NCI-H524 (cell line): ENCODE measurements at regions not wholly inside any gene's neighbourhood (a gene's known extent, or its start where the extent isn't known, plus 50 kb on each side); places are given as distances from the start of the nearest gene placed in this dataset.
A peak's percentile ranks its signal among the peaks of the same experiment; 100 is the strongest.

Experiments used
- DNase-seq, 2 experiments: peaks; one replicate each; lab custom pipeline; 2025; lab: John Stamatoyannopoulos, UW

- no peak for DNase-seq
Observed at GRCh38 chr6:156379392-156380289, 397.5 kb upstream of the ARID1B start.

GRCh38 chr6:156378853-156379252, 398.3 kb upstream of the ARID1B start:
- DNase-seq: no peak

- DNase-seq: no peak
Observed at GRCh38 chr6:156376091-156376490, 401.1 kb upstream of the ARID1B start.

- no peak for DNase-seq
Observed at GRCh38 chr6:156359912-156360311, 417.3 kb upstream of the ARID1B start.

GRCh38 chr6:156352861-156353260, 424.3 kb upstream of the ARID1B start:
- no peak for DNase-seq

GRCh38 chr6:156351346-156351966, 425.7 kb upstream of the ARID1B start:
- DNase-seq: no peak

GRCh38 chr6:156350337-156350736, 426.8 kb upstream of the ARID1B start:
- no peak for DNase-seq

GRCh38 chr6:156348849-156349248, 428.3 kb upstream of the ARID1B start:
- no peak for DNase-seq

GRCh38 chr6:156348424-156348823, 428.8 kb upstream of the ARID1B start:
- DNase-seq: no peak

- no peak for DNase-seq
Observed at GRCh38 chr6:156347656-156348055, 429.5 kb upstream of the ARID1B start.

GRCh38 chr6:156347246-156347645, 429.9 kb upstream of the ARID1B start:
- DNase-seq: no peak

GRCh38 chr6:156345700-156346099, 431.5 kb upstream of the ARID1B start:
- no peak for DNase-seq

GRCh38 chr6:156344491-156344890, 432.7 kb upstream of the ARID1B start:
- no peak for DNase-seq

- peak; percentile 41 to 80 for DNase-seq
Observed at GRCh38 chr6:156337801-156338200, 439.4 kb upstream of the ARID1B start.

- DNase-seq: no peak
Observed at GRCh38 chr6:156336733-156337132, 440.4 kb upstream of the ARID1B start.

GRCh38 chr6:156336089-156336488, 441.1 kb upstream of the ARID1B start:
- peak in 1 of 2 experiments; percentile 38 for DNase-seq

GRCh38 chr6:156334966-156335365, 442.2 kb upstream of the ARID1B start:
- DNase-seq: no peak

- no peak for DNase-seq
Observed at GRCh38 chr6:156319707-156320106, 457.5 kb upstream of the ARID1B start.

GRCh38 chr6:156316583-156317125, 460.5 kb upstream of the ARID1B start:
- DNase-seq: no peak

GRCh38 chr6:156315146-156315545, 462.0 kb upstream of the ARID1B start:
- no peak for DNase-seq

GRCh38 chr6:156313037-156313436, 464.1 kb upstream of the ARID1B start:
- no peak for DNase-seq

GRCh38 chr6:156311291-156311690, 465.9 kb upstream of the ARID1B start:
- no peak for DNase-seq

GRCh38 chr6:156310701-156311100, 466.5 kb upstream of the ARID1B start:
- no peak for DNase-seq
